Smooth muscle cell (in vitro differentiated cells): ENCODE measurements at regions not wholly inside any gene's neighbourhood (a gene's known extent, or its start where the extent isn't known, plus 50 kb on each side); places are given as distances from the start of the nearest gene placed in this dataset.

Experiments used
- DNase-seq: peaks from one replicate; lab custom pipeline; 2025; ENCODE audit not compliant: unreplicated experiment; lab: John Stamatoyannopoulos, UW
- H2AFZ ChIP-seq: fragments of 200-600 bp; sonication (generic); 2 replicates; pipeline ENCODE4 v1.6.0; 2016; ENCODE audit warnings: antibody characterized with exemption, low read depth, mild to moderate bottlenecking
- H3F3A ChIP-seq: fragments of 200-600 bp; sonication (generic); 2 replicates; pipeline ENCODE4 v1.6.0; 2017; ENCODE audit warnings: antibody characterized with exemption, low read depth
- H3K27ac ChIP-seq: fragments of 200-600 bp; sonication (generic); 2 replicates; pipeline ENCODE4 v1.5.1; 2016; ENCODE audit warnings: low read depth, mild to moderate bottlenecking
- H3K27me3 ChIP-seq: fragments of 200-600 bp; sonication (generic); 2 replicates; pipeline ENCODE4 v1.6.1; 2016; ENCODE audit warnings: low read depth, mild to moderate bottlenecking
- H3K36me3 ChIP-seq: fragments of 200-600 bp; sonication (generic); 2 replicates; pipeline ENCODE4 v1.5.1; 2016; ENCODE audit warnings: low read depth
- H3K4me1 ChIP-seq: fragments of 200-600 bp; sonication (generic); 2 replicates; pipeline ENCODE4 v1.5.1; 2016; ENCODE audit warnings: low read depth
- H3K4me2 ChIP-seq: fragments of 200-600 bp; sonication (generic); 2 replicates; pipeline ENCODE4 v1.6.0; 2016; ENCODE audit warnings: mild to moderate bottlenecking
- H3K4me3 ChIP-seq: fragments of 200-600 bp; sonication (generic); 2 replicates; pipeline ENCODE4 v1.5.1; 2016; ENCODE audit warnings: mild to moderate bottlenecking
- H3K79me2 ChIP-seq: fragments of 200-600 bp; sonication (generic); 2 replicates; pipeline ENCODE4 v1.6.0; 2016; ENCODE audit warnings: low read depth, mild to moderate bottlenecking
- H3K9ac ChIP-seq: fragments of 200-600 bp; sonication (generic); 2 replicates; pipeline ENCODE4 v1.6.0; 2016; ENCODE audit warnings: low read depth
- H3K9me3 ChIP-seq: fragments of 200-600 bp; sonication (generic); replicated peaks from 2 replicates; pipeline ENCODE4 v1.5.1; 2016; ENCODE audit warnings: low read depth
- H4K20me1 ChIP-seq: fragments of 200-600 bp; sonication (generic); 2 replicates; pipeline ENCODE4 v1.6.0; 2016; ENCODE audit warnings: low read depth
- CTCF ChIP-seq: fragments of 200-600 bp; sonication (generic); IDR thresholded peaks from 2 replicates; pipeline ENCODE4 v1.5.1; 2017; ENCODE audit warnings: borderline replicate concordance, mild to moderate bottlenecking, antibody characterized with exemption; ENCODE audit not compliant: insufficient read depth, poor library complexity, severe bottlenecking
- WGBS: methylation state at CpG from one replicate; pipeline ENCODE4 v1.1.7; 2016; ENCODE audit warnings: low lambda C conversion rate; 5-methylcytosine and 5-hydroxymethylcytosine counted together

GRCh38 chr11:15773476-15774387 lies 582.6 kb downstream of the SOX6 start:
- no peaks in the 10 kb centered on the region for H3K79me2 ChIP-seq
- no peaks in the 10 kb centered on the region for H4K20me1 ChIP-seq
- TF ChIP-seq CTCF = no peak
- H3F3A ChIP-seq = peaks cover 10% of the 10 kb centered on the region
- H3K4me3 ChIP-seq = no peak overlapping the region
- H3K9ac ChIP-seq = peak overlapping the region; percentile 14
- no peaks in the 10 kb centered on the region for H3K27me3 ChIP-seq
- H3K36me3 ChIP-seq = no peaks in the 10 kb centered on the region
- DNase-seq = no peak
- peak overlapping the region; percentile 71 for H2AFZ ChIP-seq
- 85% methylated on average over 13 of the region's 13 CpGs for WGBS
- H3K4me1 ChIP-seq = peaks cover 19% of the 10 kb centered on the region
- H3K27ac ChIP-seq = peak overlapping the region; percentile 45
- H3K4me2 ChIP-seq = peak overlapping the region; percentile 39
- H3K9me3 ChIP-seq = no peaks in the 10 kb centered on the region

- WGBS = 33% methylated on average over 4 of the region's 4 CpGs
- no peaks in the 10 kb centered on the region for H3K79me2 ChIP-seq
- H4K20me1 ChIP-seq = no peaks in the 10 kb centered on the region
Measured at GRCh38 chr11:15774388-15774939, 581.9 kb downstream of the SOX6 start.

DNA sequence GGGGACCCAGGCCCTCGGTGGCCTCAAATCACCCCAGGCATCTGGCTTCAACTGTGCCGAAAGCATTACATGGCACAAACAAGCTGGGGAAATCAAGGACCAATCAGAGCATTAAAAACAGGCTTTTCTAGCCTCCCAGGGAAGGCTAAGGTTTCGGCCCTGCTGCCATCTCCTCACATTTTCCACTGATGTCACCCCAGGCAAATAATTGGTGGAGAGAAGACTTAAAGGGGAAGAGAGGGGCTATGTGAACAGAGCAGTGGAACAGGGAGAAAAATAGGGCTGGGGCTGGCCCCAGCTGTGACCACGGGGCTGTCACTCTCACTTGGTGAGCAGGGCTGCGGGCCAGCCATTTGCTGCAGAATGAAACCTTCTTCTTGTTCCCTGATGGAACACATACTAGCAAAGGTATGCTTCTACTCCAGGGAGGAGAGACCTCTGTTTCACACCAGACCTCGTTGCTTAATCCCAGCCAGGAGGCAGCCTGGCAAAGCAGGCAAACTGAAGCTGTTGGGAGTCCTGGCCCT lies 581.3 kb downstream of the SOX6 start:
- Histone ChIP-seq H4K20me1 (no peaks in the 10 kb centered on the region), H3K79me2 (no peaks in the 10 kb centered on the region), H3K9ac (peak overlapping the region; percentile 14), H3K4me1 (peaks cover 19% of the 10 kb centered on the region), H3K36me3 (no peaks in the 10 kb centered on the region), H3F3A (peaks cover 10% of the 10 kb centered on the region), H3K4me2 (peak overlapping the region; percentile 39), H3K27me3 (no peaks in the 10 kb centered on the region), H2AFZ (peak overlapping the region; percentile 71), H3K27ac (peak overlapping the region; percentile 45), H3K9me3 (no peaks in the 10 kb centered on the region), H3K4me3 (no peak overlapping the region)
- no peak for DNase-seq
- 37% methylated on average over 6 of the region's 6 CpGs for WGBS
- TF ChIP-seq CTCF = no peak

More at GRCh38 chr11:15774388-15774939, 581.9 kb downstream of the SOX6 start:
- no peak for DNase-seq
- Histone ChIP-seq H3K4me1 (peaks cover 19% of the 10 kb centered on the region), H2AFZ (peak overlapping the region; percentile 71), H3F3A (peaks cover 10% of the 10 kb centered on the region), H3K36me3 (no peaks in the 10 kb centered on the region), H3K27ac (peak overlapping the region; percentile 45), H3K4me2 (peak overlapping the region; percentile 39), H3K9ac (peak overlapping the region; percentile 14), H3K27me3 (no peaks in the 10 kb centered on the region), H3K9me3 (no peaks in the 10 kb centered on the region), H3K4me3 (no peak overlapping the region)
- no peak for TF ChIP-seq CTCF
